Ishikawa (cell line): ENCODE measurements at regions not wholly inside any gene's neighbourhood (a gene's known extent, or its start where the extent isn't known, plus 50 kb on each side); places are given as distances from the start of the nearest gene placed in this dataset.

Experiments used
- CEBPB ChIP-seq: IDR thresholded peaks from 2 replicates; pipeline ENCODE4 v1.6.1; 2012
- CREB1 ChIP-seq: IDR thresholded peaks from 2 replicates; pipeline ENCODE4 v1.6.1; 2012; ENCODE audit warnings: low read depth
- EGR1 ChIP-seq: IDR thresholded peaks from 2 replicates; pipeline ENCODE4 v1.6.1; 2012
- EP300 ChIP-seq: IDR thresholded peaks from 2 replicates; pipeline ENCODE4 v1.6.1; 2012; ENCODE audit warnings: borderline replicate concordance
- FOXM1 ChIP-seq: IDR thresholded peaks from 2 replicates; pipeline ENCODE4 v1.6.1; 2012; ENCODE audit warnings: low read depth, borderline replicate concordance
- NFIC ChIP-seq: IDR thresholded peaks from 2 replicates; pipeline ENCODE4 v1.6.1; 2012
- RAD21 ChIP-seq: IDR thresholded peaks from 2 replicates; pipeline ENCODE4 v1.6.1; 2012; ENCODE audit warnings: low read depth
- TAF1 ChIP-seq: IDR thresholded peaks from 2 replicates; pipeline ENCODE4 v1.6.1; 2012; ENCODE audit warnings: low read depth, mild to moderate bottlenecking
- TCF12 ChIP-seq: IDR thresholded peaks from 2 replicates; pipeline ENCODE4 v1.6.1; 2012; ENCODE audit warnings: low read depth
- TEAD4 ChIP-seq: IDR thresholded peaks from 2 replicates; pipeline ENCODE4 v1.6.1; 2012
- YY1 ChIP-seq: IDR thresholded peaks from 2 replicates; pipeline ENCODE4 v1.6.1; 2012; ENCODE audit warnings: low read depth
- ZBTB7A ChIP-seq: IDR thresholded peaks from 2 replicates; pipeline ENCODE4 v1.6.1; 2012; ENCODE audit warnings: low read depth
- TF ChIP-seq, protein P1 (sequence below): IDR thresholded peaks from 2 replicates; pipeline ENCODE4 v1.6.1; 2012
- TF ChIP-seq, protein P2 (sequence below): IDR thresholded peaks from 2 replicates; pipeline ENCODE4 v1.6.1; 2012
- TF ChIP-seq, protein P3 (sequence below): IDR thresholded peaks from 2 replicates; pipeline ENCODE4 v1.6.1; 2012; ENCODE audit warnings: low read depth, mild to moderate bottlenecking

DNA sequence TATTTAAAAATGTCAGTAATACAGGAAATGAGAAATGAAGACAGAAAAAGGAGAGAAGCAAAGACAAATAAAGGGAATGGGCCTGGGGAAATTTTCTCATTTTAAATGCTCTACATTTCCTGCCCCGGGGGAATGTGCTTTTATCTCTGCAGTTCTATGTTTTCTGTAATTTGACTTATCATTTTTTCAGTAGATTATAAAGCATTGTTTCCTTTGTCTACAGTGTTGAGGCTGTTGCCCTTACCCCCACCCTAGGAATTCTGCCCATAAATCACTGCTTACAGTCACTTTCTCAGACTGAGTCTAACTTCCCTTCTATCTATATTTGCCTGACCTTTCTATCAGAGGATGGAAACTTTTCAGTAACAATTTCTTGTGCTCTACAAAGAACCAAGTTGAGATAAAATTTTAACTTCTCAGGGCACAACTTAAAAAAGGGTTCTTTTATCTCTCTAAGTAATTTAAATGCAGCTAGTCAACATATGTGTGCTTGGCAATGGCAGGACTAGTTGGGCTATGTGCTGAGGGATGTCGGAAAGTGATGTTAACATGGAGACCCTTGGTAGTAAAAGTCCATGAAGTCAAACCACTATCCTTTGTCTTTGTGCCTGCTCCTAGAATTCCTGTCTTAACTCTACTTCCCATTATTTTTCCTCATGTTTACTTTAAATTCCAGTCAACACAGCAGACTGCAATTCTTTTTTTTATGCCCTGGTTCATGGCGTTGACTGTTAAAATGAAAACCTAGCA, 146.5 kb upstream of the MMADHC start:
- peak; percentile 99 for TF ChIP-seq TEAD4
- TF ChIP-seq EP300: peak; percentile 44; the same call in 1 of the 2 replicates
- no peak for TF ChIP-seq ZBTB7A

DNA sequence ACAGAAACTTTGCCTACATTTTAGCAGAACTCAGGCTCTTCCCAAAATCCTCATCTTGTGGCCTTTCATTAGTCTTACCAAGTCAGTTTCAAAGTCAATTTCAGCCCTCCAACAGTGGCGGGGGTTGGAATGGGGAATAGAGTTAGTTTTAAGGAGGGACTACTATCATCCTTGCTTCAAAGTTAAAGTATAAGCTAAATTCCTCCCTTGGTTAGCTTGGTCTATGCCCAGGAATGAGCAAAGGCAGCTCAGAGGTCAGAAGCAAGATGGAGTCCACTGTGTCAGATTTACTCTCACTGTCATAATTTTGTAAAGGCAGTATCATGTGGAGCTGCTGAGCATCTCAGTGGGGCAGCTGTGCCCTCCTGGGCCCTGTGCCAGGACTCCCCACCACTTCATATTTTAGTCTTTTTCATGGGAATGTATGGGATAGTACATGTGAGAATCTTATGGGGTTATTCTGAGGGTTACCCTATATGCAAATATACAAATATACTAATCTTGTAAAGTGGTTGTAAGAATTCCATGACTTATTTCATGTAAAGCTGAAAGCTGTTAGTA, 145.2 kb upstream of the MMADHC start:
- no peak for TF ChIP-seq CEBPB
- TF ChIP-seq, protein P1, sequence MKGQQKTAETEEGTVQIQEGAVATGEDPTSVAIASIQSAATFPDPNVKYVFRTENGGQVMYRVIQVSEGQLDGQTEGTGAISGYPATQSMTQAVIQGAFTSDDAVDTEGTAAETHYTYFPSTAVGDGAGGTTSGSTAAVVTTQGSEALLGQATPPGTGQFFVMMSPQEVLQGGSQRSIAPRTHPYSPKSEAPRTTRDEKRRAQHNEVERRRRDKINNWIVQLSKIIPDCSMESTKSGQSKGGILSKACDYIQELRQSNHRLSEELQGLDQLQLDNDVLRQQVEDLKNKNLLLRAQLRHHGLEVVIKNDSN: no peak
- TF ChIP-seq, protein P2, sequence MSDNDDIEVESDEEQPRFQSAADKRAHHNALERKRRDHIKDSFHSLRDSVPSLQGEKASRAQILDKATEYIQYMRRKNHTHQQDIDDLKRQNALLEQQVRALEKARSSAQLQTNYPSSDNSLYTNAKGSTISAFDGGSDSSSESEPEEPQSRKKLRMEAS: no peak
- TF ChIP-seq ZBTB7A: no peak
- TF ChIP-seq FOXM1: no peak
- TF ChIP-seq EP300: no peak

DNA sequence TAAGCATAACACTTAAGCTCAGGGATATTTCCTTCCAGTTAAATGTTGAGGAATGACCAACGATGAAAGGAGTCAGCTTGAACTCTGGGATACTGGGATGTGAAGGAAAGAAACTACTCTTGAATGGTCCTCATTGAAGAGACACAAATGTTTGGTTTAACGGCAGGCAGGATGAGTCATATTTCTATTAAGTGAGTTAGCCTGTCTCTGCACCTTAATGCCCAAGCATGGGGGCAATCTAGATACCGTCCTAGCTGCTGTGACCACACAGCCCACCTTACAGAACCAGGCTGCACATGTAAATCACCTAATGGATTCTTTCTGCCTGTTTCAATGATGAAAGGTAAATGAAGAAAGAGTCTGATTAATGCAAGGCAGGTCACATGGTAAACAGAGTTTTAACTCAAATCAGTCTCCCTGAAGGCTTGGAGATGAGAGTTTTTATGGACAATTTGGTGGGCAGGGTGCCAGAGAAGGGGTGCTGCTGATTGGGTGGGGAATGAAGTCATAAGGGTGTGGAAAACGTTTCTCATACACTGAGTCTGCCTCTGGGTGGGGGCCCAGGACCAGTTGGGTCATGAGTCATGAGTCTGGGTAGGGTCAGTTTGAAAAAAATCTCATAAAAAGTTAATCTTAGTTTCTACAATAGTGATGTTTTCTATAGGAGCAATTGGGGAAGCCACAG, 144.6 kb upstream of the MMADHC start:
- no peak for TF ChIP-seq CEBPB
- TF ChIP-seq CREB1: no peak
- no peak for TF ChIP-seq RAD21
- TF ChIP-seq YY1: no peak
- TF ChIP-seq TAF1: no peak
- no peak for TF ChIP-seq TCF12
- no peak for TF ChIP-seq EGR1

DNA sequence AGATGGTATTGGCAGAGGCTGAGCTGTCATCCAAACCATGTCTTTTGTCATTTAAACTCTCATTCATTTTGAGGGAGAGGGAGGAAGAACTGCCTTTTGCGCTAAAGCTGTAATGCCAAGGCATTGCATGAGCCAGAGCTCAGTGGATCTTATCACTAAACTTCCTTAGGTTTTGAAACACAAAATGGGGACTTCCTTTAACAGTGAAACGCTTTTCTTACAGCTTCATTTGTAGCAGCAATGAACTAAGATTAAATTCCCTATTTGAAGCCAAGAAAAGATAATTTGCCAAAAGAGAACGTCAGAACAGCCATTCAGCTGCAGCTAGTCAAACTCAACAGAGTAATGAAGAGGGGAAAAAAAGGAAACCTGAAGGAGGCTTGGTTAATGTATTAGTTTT, 143.5 kb upstream of the MMADHC start:
- TF ChIP-seq, protein P3, sequence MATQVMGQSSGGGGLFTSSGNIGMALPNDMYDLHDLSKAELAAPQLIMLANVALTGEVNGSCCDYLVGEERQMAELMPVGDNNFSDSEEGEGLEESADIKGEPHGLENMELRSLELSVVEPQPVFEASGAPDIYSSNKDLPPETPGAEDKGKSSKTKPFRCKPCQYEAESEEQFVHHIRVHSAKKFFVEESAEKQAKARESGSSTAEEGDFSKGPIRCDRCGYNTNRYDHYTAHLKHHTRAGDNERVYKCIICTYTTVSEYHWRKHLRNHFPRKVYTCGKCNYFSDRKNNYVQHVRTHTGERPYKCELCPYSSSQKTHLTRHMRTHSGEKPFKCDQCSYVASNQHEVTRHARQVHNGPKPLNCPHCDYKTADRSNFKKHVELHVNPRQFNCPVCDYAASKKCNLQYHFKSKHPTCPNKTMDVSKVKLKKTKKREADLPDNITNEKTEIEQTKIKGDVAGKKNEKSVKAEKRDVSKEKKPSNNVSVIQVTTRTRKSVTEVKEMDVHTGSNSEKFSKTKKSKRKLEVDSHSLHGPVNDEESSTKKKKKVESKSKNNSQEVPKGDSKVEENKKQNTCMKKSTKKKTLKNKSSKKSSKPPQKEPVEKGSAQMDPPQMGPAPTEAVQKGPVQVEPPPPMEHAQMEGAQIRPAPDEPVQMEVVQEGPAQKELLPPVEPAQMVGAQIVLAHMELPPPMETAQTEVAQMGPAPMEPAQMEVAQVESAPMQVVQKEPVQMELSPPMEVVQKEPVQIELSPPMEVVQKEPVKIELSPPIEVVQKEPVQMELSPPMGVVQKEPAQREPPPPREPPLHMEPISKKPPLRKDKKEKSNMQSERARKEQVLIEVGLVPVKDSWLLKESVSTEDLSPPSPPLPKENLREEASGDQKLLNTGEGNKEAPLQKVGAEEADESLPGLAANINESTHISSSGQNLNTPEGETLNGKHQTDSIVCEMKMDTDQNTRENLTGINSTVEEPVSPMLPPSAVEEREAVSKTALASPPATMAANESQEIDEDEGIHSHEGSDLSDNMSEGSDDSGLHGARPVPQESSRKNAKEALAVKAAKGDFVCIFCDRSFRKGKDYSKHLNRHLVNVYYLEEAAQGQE: no peak
- TF ChIP-seq, protein P2: no peak
- TF ChIP-seq FOXM1 (no peak), YY1 (no peak), CREB1 (no peak), TEAD4 (no peak), EGR1 (no peak), RAD21 (no peak), TAF1 (no peak), ZBTB7A (no peak), CEBPB (no peak), NFIC (no peak), TCF12 (no peak), EP300 (no peak)
- TF ChIP-seq, protein P1: no peak

DNA sequence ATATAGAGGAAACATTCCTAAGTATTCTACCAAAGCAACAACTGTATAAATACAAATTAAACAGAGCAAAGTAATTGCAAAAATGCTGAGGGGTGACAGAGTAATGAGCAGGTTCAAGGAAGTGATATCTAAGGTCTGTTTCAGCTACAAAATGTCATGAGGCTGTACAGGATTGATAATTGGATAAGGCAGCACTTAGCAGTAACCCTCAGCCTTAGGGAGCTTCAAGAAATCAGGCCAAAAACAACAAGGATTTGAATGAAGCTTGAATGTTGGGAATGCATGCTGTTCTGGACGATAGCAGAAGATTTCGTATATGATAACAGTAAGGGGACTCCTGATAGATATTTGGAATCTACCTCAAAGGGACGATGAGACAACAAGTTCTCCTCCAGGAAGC, 142.0 kb upstream of the MMADHC start:
- no peak for TF ChIP-seq NFIC
- TF ChIP-seq ZBTB7A: no peak
- TF ChIP-seq, protein P2: no peak
- TF ChIP-seq, protein P1: no peak
- no peak for TF ChIP-seq CREB1
- no peak for TF ChIP-seq TEAD4
- no peak for TF ChIP-seq TCF12
- TF ChIP-seq RAD21: no peak
- no peak for TF ChIP-seq YY1
- no peak for TF ChIP-seq CEBPB

DNA sequence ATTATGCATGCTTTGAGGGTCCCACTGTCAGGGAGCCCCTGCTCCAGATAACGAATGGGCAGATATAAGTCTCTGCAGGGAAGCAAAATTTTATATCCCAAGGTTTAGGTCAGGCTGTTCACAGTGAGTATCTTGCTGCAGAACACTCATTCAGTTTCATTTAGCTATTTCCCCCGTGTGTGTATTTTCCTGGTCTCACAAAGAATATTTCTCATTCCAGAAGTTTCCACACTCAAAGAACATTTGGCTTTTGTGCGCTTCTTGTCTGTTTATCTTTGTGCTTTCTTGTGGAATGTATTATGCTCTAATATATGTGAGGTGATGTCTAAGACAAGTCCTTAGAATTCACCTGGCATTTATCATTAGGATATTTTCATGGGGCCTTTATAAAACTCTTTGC, 140.4 kb upstream of the MMADHC start:
- TF ChIP-seq RAD21 (no peak), TAF1 (no peak), TEAD4 (no peak), FOXM1 (no peak), TCF12 (no peak), YY1 (no peak)
- TF ChIP-seq, protein P3: no peak
